Transverse colon (tissue), 3 donors: ENCODE measurements at regions not wholly inside any gene's neighbourhood (a gene's known extent, or its start where the extent isn't known, plus 50 kb on each side); places are given as distances from the start of the nearest gene placed in this dataset.

Experiments used
- CTCF ChIP-seq, 5 experiments: fragments of 200-600 bp in 3 of 5; fragments of 450-650 bp in 2 of 5; sonication (generic) in 3 of 5; IDR thresholded peaks; 1 replicate in 2 of 5; 2 replicates in 3 of 5; pipeline ENCODE4 v1.5.1; 2016 to 2017; ENCODE audit warnings: antibody characterized with exemption in 5 of 5, inconsistent platforms in 3 of 5, mild to moderate bottlenecking in 2 of 5, moderate library complexity in 1 of 5
- POLR2A ChIP-seq: fragments of 450-650 bp; IDR thresholded peaks from one replicate; pipeline ENCODE4 v1.6.1; 2016; ENCODE audit warnings: antibody characterized with exemption, mild to moderate bottlenecking, moderate library complexity

GRCh38 chr15:87207251-87207650, 1049.3 kb downstream of the NTRK3 start:
- no peak for TF ChIP-seq CTCF (IDR thresholded peaks at IDR 0.05)
- TF ChIP-seq POLR2A: no peak
